Amniotic epithelial cell (primary cell): ENCODE measurements at regions not wholly inside any gene's neighbourhood (a gene's known extent, or its start where the extent isn't known, plus 50 kb on each side); places are given as distances from the start of the nearest gene placed in this dataset.
"Not testable (repeated sequence)": the region's sequence is repeated elsewhere in the genome, so short reads cannot be mapped to it uniquely, and the experiment has no call there.

ENCODE experiments used
- DNase-seq: peaks from one replicate; pipeline ENCODE4 v3.0.0-alpha.2; 2010; ENCODE audit warnings: low read depth

GRCh38 chr1:55822891-55823290 lies 607.7 kb upstream of the USP24 start:
- no peak for DNase-seq

DNA sequence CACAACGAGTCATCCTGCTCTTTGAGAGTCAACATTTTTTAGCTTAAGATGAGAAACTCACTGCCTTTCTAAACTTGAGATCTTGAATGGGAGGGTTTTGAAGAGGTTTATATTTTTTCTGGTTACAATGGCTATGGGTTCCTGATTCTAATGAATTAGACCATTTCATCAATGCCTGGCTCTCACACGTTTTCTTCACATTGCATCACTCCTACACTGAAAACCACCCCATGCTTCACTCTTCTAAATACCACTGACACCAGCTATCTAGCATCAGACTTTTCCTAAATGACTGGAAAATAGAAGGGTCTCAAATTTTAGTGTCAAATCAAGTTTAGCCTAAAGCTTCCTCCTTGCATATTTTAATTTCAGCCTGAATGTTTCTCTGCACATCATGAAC lies 606.1 kb upstream of the USP24 start:
- DNase-seq = no peak

DNA sequence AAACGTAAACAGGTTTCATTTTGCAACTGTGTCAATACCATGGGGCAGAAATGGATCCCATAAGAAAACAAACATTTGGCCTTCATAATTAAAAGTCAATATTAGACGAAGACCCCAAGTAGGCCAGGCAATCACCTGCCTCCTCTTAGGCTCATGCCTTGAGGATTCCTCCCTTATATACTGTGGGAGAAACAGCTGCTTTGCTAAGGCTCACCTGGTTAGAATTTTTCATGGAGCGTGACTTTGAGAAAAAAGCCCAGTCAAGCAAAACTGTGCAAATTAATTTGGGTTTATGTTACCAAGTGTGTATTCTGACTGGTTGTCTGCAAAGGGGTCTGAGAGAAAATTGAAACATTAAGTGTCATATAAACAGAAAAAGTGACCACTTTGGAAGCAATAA lies 605.3 kb upstream of the USP24 start:
- no peak for DNase-seq

- DNase-seq = peak; percentile 36
Observed at GRCh38 chr1:55819011-55819410, 603.8 kb upstream of the USP24 start.

DNA sequence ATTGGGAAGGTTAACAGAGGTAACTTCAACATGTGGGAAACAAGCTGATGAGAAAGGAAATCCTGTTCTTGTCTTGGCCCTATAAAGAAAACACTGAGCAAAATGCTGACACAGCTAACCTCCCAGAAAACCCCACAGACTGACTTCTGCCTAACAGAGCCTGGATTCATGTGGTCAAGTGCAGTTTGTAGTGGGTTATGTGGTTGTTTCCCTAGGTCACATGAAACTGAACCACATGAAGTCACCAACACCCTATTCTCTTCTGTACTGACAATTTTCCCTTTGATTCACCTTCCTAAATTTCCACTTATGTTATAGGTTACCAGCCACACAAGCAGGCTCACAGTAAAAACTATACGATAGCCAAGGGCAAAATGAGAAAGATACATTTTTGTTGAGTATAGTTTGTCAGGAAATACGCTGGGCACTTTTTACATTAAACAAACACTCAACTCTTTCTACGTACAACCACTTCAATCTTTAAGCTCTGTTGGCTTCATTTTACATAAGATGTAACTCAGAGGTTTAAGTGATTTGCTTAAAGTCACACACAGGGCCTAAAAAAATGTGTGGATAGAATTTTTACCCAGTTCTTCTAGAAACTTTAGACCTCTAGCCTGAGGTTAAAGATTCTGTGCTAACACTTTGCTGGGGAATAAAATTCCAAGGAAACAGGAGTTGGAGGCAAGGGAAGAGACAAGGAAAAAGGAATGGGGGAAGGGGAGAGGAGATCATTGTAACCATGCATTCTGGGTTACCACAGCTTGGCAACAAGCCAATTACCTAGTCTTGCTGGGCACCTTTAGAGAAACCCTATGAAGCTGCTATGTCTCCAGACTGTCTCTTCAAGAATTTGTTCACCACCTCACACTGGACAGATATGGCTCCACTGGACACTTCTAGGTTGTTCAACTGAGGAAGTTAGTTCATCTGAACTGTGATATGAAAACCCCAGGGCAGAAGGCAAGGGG lies 601.6 kb upstream of the USP24 start:
- peak; percentile 22 for DNase-seq

- DNase-seq = no peak
Observed at GRCh38 chr1:55815745-55816455, 600.7 kb upstream of the USP24 start.

DNA sequence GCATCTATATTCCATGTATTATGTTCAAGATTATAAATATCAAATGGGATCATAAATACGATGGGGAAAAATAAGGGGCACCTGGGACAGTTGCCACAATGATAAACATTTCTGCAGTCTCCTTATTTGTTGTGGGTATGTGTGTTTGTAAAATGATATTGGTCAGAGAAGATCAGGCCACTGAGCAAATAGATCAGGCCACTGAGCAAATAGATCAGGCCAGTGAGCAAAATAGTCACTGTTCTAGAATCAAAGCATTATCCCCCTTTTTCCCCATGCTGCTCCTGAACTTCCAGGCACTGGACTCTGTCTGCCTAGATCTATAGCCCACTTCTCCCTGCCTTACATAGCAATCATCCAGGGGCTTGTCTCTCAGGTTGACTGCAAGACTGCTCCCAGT lies 599.8 kb upstream of the USP24 start:
- no peak for DNase-seq

GRCh38 chr1:55813618-55814017 lies 598.5 kb upstream of the USP24 start:
- peak; percentile 93 for DNase-seq

GRCh38 chr1:55812281-55812680 lies 597.1 kb upstream of the USP24 start:
- DNase-seq = peak; percentile 30

GRCh38 chr1:55808263-55808662 lies 593.1 kb upstream of the USP24 start:
- no peak for DNase-seq

DNA sequence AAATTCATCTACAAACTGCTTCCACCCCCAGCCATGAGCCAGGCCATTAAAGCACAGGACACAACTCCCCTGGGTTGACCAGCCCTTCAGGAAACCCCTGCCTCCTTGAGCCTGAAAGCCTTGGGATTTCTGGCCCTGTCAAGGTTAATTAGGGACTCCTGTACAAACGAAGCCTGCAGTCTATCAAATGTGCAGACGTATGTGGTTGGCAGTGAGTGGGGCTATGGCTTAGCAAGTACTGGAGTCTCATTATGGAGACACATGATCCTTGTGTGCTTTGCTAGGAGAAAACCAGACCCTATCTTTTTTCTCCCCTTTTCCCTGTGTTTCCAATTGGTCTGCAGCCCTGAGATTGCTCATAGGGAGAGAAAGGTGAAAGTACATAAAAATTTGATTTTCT lies 588.3 kb upstream of the USP24 start:
- peak; percentile 31 for DNase-seq

- DNase-seq = no peak
Observed at GRCh38 chr1:55801481-55801880, 586.3 kb upstream of the USP24 start.

GRCh38 chr1:55800503-55800902 lies 585.3 kb upstream of the USP24 start:
- no peak for DNase-seq

GRCh38 chr1:55793856-55794255 lies 578.7 kb upstream of the USP24 start:
- no peak for DNase-seq

DNA sequence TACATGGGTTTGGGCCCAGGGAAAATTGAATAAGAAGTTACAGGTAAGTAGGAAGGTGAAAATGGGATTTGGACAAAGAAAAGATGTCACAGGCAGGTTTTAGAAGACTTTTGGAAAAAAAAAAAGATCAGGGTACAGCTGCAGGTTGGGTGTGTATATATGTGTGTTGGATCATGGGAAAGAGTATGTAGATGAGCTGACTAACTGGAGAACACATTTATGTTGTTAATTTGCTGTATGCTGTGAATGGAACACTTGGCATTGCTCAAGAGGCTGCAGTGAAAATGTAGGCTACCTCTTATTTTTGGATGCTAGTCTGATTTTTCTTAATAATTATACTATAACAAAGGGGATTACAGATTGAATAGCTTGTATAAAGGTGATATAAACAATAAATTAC lies 577.7 kb upstream of the USP24 start:
- DNase-seq = no peak

DNA sequence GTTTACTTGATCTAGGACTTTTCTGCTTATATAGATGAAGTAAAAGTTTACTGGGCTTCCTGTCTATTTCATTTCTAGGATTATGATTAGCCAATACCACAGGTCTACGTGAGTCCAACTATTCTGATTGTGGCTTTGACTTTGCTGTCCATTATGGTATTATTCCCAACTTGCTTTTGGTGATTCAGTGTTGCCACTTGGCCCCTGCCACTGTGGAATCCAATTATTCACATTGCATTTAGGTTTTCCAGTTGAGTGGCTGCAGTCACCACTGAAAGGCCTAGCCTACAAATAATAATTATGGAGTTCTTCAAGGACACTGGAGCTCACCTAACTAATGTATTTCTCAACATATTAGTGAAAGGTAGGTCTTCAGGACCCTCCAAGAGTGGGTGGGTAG lies 574.3 kb upstream of the USP24 start:
- no peak for DNase-seq

GRCh38 chr1:55786396-55786795 lies 571.2 kb upstream of the USP24 start:
- no peak for DNase-seq

- DNase-seq = not testable (repeated sequence)
Observed at GRCh38 chr1:55784941-55785450, 569.8 kb upstream of the USP24 start.

DNA sequence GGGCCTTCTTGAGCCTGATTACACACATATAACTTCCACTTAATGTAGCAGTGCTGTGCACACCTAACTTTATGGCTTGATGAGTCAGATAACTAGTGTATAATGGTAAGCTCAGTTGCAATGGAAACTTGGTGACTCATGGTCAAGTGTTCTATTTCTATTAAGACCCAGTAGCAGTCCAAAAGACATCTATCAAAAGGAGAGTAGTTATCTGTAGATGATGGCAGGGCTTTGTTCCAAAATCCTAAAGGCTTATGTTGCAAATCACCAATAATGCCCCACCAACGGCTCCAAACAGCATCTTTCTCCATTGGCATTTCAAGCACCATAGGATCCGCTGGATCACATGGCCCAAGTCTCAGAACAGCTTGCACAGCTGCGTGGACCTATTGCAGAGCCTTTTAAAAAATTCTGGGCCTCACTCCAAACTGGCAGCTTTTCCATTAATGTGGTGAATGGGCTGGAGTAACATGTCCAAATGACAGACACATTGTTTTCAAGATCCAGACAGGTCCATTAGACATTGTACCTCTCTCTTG lies 566.8 kb upstream of the USP24 start:
- peak; percentile 92 for DNase-seq

GRCh38 chr1:55781003-55781402 lies 565.8 kb upstream of the USP24 start:
- DNase-seq = no peak

GRCh38 chr1:55777545-55777944 lies 562.4 kb upstream of the USP24 start:
- no peak for DNase-seq

- DNase-seq = no peak
Observed at GRCh38 chr1:55775007-55775406, 559.8 kb upstream of the USP24 start.

DNA sequence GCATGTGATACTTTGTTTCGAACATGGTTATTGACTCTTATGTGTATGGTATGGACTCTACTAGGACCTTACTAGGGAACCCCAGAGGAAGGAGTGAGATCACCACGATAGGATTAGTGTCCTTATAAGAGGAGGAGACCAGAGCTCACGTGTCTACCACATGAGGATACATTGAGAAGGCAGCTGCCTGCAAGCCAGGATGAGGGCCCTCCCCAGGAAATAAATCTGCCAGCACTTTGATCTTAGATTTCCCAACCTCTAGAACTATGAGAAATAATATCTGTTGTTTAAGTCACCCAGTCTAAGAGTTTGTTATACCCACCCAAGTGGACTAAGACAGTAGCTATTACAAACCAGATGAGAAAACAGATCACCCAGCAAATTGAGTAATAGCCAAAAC lies 559.3 kb upstream of the USP24 start:
- no peak for DNase-seq
